ENCODE measurements at regions not wholly inside any gene's neighbourhood (a gene's known extent, or its start where the extent isn't known, plus 50 kb on each side); places are given as distances from the start of the nearest gene placed in this dataset.
A peak's percentile ranks its signal among the peaks of the same experiment; 100 is the strongest.

DNA sequence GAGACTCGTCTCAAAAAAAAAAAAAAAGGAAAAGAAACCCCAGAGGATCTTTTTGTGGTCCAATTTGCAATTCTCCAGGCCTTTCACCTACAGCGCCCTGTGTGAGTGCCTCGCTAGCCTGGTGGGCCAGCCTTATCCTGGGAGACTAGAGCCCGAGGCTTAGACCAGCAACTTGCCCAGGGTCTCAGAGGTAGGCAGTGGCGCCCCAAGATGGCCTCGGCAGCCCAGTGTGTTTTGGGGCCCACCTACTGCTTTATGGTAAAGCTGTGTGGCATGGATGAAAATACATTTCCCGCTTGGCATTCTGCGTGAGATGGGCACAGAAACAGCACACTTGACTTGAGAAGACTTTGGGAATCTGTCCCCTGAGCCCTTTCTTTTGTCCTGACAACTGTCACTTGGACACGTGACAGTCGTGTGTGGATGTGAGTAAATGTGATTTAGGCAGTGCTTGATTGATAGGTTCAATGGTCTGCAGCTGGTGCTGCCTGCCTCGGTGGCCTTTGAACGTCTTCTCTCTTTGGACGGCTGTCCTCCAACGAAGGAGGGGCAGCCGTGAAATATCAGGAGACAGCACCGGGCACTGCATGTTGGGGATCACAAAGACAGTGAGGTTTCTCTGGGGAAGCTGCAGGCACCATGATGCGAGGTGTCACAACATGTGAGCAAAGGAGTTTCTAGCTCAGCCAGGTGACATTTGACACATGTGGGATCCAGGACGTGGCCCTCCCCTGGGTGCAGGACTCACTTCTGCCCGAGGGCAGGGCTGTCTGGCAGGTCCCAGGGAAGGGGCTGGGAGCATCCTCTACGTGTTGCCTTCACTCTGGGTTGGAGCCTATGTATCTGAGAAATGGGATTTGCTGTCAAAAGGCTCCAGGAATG, 209.5 kb upstream of the TWIST2 start:
- no peak for DNase-seq

DNA sequence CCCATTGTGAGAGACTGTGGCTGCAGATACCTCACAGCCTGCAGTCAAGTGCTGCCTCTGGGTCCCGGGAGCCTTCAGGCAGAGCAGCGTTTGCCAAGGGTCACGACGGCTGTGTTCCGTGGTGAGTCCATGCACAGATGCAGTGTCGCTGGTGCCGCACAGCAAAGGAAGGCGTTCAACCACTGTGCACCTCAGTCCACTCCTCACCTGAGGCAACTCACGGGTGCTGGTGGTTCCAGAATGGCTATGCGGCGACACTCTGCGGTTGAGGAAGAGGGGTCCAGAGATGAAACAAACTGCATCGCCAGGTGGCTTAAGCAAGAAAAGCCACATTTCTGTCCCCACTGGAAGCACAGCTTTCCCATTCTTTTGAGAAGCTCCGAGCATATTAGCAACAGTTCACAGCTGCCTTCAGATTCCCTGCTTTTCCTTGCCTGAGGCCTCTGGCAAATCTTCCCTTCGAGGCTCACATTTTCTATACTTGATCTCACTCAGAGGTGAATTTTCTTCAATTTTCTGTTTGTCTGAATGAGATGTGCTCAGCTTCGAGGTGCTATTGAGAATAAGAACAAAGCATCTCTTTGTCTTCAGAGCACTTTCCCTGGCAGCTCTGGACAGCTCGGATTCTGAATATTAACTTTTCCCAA, 208.8 kb upstream of the TWIST2 start:
- DNase-seq, result no peak

DNA sequence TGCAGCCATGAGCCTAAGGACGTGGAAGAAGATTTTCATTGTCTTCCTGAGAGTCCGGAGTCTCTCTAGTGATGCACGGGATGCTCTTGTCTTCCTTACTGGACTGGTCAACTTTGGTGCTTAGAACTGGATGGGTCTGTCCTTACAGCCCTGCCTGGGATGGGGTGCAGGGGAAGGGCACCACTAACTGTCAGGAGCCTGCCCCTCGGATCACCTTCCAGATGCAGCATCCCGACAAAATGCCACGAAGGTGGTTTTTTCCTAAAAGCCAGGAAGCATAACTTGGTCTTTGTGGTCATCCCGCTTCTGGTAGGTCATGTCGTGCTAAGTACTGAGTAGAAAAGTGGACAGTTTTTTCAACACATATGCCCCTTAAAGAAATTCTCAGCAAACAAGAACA, 207.4 kb upstream of the TWIST2 start:
- DNase-seq, result no peak

DNA sequence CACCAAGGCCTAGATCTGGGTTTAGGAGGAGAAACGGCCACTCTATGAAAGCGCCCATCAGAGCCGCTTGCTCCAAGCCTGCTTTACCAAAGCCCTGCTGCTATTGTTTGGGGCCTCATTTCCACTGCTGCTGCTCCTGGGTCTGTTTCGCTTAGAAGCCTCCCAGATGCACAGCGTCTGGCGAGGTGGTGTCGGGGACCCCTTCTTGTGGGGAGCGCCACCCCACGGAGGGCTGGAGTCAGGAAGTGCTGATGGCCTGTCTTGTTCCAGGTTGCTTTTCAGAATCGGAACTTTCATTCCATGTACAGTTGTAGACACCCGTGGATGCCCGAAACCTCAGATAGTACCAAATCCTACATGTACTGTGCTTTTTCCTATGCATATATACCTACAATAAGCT, 204.9 kb upstream of the TWIST2 start:
- DNase-seq, result no peak

DNA sequence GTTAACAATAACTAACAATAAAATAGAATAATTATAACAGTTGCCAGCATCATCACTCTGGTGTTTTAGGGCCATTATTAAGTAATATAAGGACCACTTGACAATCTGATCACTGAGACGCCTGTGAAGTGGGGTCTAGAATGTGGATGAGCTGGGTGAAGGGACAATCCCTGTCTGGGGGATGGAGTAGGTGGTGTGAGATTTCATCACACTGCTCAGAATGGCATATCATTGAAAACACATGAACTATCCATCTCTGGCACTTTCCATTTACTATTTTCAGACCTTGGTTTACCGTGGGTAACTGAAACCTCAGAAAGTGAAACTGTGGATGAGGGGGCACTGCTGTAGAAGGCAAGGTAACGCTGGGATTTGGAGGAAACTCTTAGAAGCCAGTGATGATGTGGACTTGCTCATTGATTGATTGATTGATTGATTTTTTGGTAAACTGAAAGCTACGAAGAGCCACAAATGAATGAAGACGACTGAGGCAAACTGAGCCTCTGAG, 204.4 kb upstream of the TWIST2 start:
- DNase-seq, result no peak

DNA sequence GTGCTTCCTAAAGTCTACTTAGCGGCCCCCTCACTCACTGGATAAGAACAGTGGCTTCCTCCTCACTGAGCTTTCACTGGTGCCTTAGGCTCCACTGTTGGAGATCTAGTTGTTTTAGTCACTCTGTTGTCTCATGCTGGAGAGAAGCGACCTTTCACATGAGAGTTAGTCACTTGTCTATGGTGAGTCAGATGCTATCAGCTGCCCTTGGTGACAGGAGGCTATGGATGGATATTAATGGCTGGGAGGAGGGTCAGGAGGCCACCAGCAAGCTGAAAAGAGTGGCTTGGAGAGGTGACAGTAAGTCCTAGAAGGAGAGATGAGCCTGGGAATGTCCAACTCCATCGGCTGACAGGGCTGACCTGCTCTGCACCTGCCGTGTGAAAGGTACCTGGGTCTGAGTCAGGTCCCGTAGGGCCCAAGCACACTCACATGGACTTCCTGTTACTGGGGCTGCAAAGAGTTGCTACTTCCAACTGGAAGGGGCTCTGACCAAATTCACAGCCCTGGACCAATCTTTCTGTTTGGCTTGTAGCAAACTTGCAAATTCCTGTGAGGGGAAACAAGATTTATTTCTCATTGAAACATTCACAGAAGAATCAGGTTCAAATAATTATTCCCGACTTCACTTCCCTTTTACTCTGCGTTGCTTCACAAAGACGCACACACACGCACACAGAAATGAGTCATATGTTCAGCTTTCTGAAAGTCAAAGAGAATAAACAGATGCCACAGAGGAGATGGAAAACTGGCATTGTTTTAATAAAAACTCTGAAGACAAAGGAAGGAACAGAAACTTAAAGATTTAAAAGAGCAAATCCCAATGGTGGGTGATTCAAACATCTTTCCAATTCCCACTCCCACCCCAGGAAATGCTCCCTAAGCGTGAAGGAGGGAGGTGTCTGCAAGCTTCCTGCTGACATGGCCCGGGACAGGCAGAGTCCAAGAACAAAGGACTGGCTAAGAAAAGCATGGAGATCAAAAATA, 203.5 kb upstream of the TWIST2 start:
- DNase-seq, result peak; percentile 82

- DNase-seq, result no peak
These were observed 202.8 kb upstream of the TWIST2 start for GRCh38 chr2:238645095-238645494.

GRCh38 chr2:238645716-238646115, 202.2 kb upstream of the TWIST2 start:
- DNase-seq, result no peak

DNA sequence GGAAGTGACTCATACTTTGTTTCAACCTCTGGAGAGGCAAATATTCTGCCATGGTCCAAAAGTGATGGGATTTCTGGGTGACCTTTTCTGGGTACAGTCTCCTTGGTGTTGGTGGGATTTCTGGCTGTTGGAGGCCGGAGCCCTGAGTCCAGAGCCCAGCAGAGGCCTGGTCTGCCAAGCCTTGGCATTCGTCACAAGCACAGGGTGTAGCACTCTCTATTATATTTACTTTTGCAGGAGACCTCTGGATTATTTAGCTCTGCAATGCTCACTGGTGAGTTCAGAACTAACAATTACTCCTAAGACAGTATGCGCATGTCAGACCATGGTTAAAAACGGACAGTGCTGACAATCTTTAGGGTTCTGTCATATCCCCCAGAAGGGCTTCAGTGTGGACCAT, 201.6 kb upstream of the TWIST2 start:
- no peak for DNase-seq

DNA sequence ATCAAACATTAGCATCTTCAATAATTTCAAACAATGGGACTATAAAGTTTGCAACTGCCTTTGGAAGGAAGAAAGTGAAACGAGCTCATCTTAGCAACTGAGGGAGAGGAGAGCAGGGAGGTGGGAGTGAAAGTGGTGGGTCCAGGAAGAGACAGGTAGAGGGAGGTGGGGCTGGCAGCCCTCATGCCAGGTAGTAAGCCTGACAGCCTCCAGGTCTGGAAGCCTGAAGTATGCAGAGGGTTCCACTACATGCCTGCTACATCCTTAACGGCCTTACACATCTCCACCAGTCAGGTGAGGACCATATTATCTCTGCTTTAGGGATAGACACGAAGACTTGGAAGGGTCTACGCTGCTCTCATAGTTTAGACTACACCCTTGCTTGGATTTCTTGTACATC, 201.1 kb upstream of the TWIST2 start:
- no peak for DNase-seq

GRCh38 chr2:238649123-238649522, 198.8 kb upstream of the TWIST2 start:
- no peak for DNase-seq

DNA sequence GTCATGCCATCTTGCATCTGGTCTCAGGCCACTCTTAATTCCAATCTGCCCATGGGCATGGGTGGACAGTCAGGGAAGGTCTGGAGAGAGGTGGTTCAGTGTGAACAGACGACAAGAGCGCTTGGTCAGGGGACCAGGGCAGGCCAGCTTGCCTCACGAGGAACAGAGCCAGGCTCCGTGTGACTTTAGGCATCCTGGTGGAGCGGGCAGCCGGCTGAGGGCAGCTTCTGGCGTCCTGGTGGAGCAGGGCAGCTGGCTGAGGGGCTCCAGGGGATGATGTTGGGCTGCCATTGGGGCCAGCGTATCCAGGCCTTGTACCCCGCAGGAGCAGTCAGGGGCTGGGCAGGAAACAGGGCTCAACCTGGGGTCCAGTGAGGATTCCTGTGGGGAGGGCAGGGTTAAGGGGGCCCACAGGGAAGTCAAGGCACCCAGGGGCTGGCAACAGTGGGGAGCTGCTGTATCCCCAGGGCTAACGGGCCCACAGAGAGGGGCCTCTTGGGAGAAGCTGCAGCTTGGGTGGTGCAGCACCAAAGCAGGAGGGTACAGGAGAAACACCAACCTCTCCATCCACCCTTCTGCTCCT, 197.9 kb upstream of the TWIST2 start:
- no peak for DNase-seq

DNA sequence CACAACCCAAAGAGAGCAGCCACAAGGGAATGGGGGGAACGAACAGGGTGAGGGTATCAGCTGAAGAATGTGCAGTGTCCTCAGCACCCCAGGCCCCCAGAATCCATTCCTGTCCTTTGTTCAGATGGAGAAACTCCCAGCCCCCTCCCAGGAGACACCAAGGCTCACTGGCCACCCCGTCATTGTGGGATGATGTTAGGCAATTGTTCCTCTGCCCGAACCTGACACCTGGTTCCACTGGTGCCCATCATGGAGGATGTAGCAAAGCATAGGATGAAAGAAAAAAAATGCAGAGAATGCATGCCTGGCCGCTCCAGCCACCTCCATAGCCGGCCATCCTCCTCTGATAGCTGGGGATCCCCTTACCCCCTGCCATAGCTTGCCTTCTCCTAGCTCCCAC, 197.3 kb upstream of the TWIST2 start:
- no peak for DNase-seq

DNA sequence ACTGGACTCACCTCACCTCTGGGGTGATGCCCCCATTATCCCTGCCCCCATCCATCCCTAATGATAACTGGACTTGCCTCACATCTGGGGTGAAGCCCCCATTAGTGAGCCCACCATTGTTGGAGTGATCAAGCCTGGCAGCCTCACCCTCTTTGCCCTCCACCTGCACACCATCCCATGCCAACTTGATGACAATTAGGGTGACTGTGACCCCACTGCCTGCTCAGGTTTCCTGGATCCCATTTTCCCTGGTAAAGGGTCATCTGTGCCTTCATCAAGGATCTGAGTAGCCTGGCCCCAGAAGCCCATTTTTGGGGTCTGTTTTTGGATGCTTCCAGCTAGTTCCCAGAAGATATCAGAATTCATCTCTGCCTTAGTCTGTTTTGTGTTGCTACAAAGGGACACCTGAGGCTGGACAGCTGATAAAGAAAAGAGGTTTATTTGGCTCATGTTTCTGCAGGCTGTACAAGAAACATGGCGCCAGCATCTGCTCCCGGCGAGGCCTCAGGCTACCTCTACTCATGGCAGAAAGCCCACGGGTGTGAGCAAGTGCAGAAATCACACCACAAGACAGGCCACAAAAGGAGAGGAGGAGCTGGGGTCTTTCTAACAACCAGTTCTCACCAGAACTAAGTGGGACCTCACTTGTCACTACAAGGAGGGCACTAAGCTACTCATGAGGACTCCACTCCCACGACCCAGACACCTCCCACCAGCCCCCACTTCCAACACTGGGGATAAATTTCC, 196.4 kb upstream of the TWIST2 start:
- no peak for DNase-seq

DNA sequence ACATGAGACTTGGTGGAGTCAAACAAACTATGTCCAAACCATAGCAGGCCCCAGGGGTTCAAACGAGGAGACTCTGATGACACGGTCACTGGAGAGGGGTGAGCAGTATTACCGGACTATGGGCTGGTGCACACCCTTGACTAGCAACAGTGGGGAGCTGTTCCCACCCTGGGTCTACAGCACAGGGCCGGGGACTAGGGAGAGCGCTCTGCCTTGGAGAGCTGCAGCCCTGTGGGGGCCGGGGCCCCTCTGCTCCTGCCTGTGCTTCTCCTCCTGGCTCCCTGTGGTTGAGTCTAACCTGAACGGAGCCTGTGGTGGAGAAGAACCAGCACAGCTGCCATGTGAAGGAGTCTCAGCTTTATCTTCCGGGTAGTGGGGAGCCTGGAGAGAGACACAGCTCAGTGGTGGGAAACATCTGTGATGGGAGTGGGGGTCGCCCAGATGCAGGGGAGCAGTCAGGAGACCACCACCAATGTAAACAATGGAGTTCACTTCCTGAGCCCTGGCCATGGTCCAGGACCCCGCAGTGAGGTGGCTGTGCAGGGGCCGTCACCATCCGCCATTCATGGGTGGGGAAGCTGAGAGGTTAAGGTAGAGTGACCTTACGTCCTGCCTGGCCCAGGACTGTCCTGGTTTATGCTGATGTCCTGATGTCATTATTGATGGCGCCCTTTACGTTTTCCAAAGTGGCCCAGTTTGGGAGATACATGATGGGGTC, 195.7 kb upstream of the TWIST2 start:
- no peak for DNase-seq

DNA sequence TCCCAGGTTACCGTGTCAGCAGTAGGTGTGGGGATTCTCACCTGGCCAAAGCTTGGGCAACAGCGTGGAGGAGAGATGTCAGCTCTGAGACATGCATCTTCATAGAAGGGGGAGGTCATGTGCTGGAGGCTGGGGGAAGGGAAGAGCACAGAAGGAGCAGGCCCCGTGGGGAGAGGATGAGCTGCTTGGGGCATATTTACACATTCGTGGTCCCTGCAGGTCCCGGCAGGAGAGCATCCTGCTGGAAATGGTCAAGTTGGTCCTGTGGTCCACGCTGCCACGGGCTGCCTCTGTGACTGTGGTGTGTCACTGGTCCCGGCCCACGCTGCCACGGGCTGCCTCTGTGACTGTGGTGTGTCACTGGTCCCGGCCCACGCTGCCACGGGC, 195.1 kb upstream of the TWIST2 start:
- DNase-seq, result no peak

DNA sequence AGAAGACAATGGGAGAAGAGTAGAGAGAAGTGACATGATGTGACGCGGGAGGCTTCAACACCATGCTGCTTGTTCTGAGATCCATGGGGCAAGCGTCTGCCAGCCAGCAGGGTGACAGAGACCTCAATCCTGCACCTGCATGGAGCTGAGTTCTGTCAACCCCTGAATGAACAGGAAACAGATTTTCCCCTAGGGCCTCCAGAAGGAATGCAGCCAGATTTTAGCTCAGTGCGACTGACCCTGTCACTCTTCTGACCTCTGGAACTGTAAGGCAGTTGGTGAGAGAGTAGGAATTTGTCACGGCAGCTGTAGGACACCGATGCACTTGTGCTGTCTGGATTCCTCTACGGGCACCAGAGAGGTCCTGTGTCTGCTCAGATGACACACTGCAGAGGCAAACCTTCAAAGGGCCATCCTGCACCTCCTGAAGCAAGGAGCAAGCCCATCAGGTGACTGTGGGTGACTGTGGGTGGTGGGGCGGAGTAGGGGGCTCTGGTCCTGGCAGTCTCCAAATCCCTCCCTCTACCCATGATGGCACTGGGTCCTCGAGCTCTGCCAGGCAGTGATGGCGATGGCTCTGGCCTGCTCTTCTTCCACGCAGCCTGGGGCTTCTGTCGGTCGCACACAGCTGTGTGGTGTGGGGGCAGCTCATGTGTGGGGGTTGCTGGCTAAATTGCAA, 194.3 kb upstream of the TWIST2 start:
- DNase-seq, result no peak

- DNase-seq, result no peak
These were observed 193.2 kb upstream of the TWIST2 start for GRCh38 chr2:238654479-238655197.

- DNase-seq, result no peak
These were observed 192.6 kb upstream of the TWIST2 start for GRCh38 chr2:238655198-238655860.
